Mesenchymal stem cell (in vitro differentiated cells and primary cell): ENCODE measurements at regions not wholly inside any gene's neighbourhood (a gene's known extent, or its start where the extent isn't known, plus 50 kb on each side); places are given as distances from the start of the nearest gene placed in this dataset.

Source experiments
- DNase-seq: peaks from one replicate; pipeline ENCODE4 v3.0.0-alpha.2; 2013
- H2AFZ ChIP-seq: one replicate; pipeline ENCODE4 v1.6.1; 2013; ENCODE audit warnings: low read depth, mild to moderate bottlenecking, control low read depth, inconsistent platforms, low read length, moderate library complexity
- H2AK5ac ChIP-seq: 2 replicates; pipeline ENCODE4 v1.6.1; 2013; ENCODE audit warnings: low read length, moderate library complexity, mild to moderate bottlenecking, inconsistent platforms; ENCODE audit not compliant: severe bottlenecking
- H2BK120ac ChIP-seq: one replicate; pipeline ENCODE4 v1.6.1; 2013; ENCODE audit warnings: low read depth, mild to moderate bottlenecking, inconsistent platforms, low read length, moderate library complexity
- H2BK12ac ChIP-seq, 2 experiments: one replicate each; pipeline ENCODE4 v1.6.1; 2013; ENCODE audit warnings: inconsistent platforms in 2 of 2, low read length in 2 of 2, mild to moderate bottlenecking in 2 of 2, moderate library complexity in 2 of 2, control low read depth in 1 of 2
- H2BK15ac ChIP-seq: one replicate; pipeline ENCODE4 v1.6.1; 2013; ENCODE audit warnings: mild to moderate bottlenecking, low read depth, inconsistent platforms; ENCODE audit not compliant: poor library complexity, severe bottlenecking
- H2BK5ac ChIP-seq: 2 replicates; pipeline ENCODE4 v1.6.1; 2013; ENCODE audit warnings: low read depth, mild to moderate bottlenecking, low read length, control low read depth, inconsistent platforms; ENCODE audit not compliant: poor library complexity, severe bottlenecking
- H3K14ac ChIP-seq, 2 experiments: one replicate each; pipeline ENCODE4 v1.6.1; 2013; ENCODE audit warnings: inconsistent platforms in 2 of 2, low read length in 2 of 2, control low read depth in 1 of 2, mild to moderate bottlenecking in 1 of 2, moderate library complexity in 1 of 2
- H3K18ac ChIP-seq, 2 experiments: one replicate each; pipeline ENCODE4 v1.6.1; 2013; ENCODE audit warnings: inconsistent platforms in 2 of 2, low read length in 2 of 2, control low read depth in 1 of 2, low read depth in 1 of 2, mild to moderate bottlenecking in 1 of 2
- H3K23ac ChIP-seq, 2 experiments: one replicate each; pipeline ENCODE4 v1.6.1; 2013; ENCODE audit warnings: inconsistent platforms in 2 of 2, low read length in 2 of 2, mild to moderate bottlenecking in 2 of 2, moderate library complexity in 2 of 2, control low read depth in 1 of 2
- H3K27ac ChIP-seq: 2 replicates; pipeline ENCODE4 v1.5.1; 2013; ENCODE audit warnings: mild to moderate bottlenecking, moderate library complexity, low read length, control low read depth, inconsistent platforms; ENCODE audit not compliant: poor library complexity, severe bottlenecking
- H3K27me3 ChIP-seq, 2 experiments: 2 replicates each; pipeline versions ENCODE4 v1.6.1 to v1.7.0; 2013; ENCODE audit warnings: low read length in 2 of 2, mild to moderate bottlenecking in 2 of 2, moderate library complexity in 2 of 2, control low read depth in 1 of 2, inconsistent platforms in 1 of 2; ENCODE audit not compliant: control insufficient read depth in 1 of 2, insufficient read depth in 1 of 2
- H3K36me3 ChIP-seq, 2 experiments: 2 replicates each; pipeline versions ENCODE4 v1.6.1 to v1.7.0; 2013; ENCODE audit warnings: low read length in 2 of 2, control low read depth in 1 of 2, inconsistent platforms in 1 of 2, low read depth in 1 of 2, mild to moderate bottlenecking in 1 of 2; ENCODE audit not compliant: insufficient read depth in 2 of 2, control insufficient read depth in 1 of 2
- H3K4ac ChIP-seq, 2 experiments: one replicate each; pipeline ENCODE4 v1.6.1; 2013; ENCODE audit warnings: inconsistent platforms in 2 of 2, low read length in 2 of 2, mild to moderate bottlenecking in 2 of 2, moderate library complexity in 2 of 2, control low read depth in 1 of 2, low read depth in 1 of 2
- H3K4me1 ChIP-seq: 2 replicates; pipeline ENCODE4 v1.6.1; 2013; ENCODE audit warnings: low read depth, low read length, control low read depth; ENCODE audit not compliant: control insufficient read depth, insufficient read depth
- H3K4me2 ChIP-seq: 2 replicates; pipeline ENCODE4 v1.6.1; 2013; ENCODE audit warnings: low read length, mild to moderate bottlenecking, inconsistent platforms; ENCODE audit not compliant: poor library complexity, severe bottlenecking
- H3K4me3 ChIP-seq, 2 experiments: 2 replicates each; pipeline versions ENCODE4 v1.5.1 to v1.7.0; 2013; ENCODE audit warnings: low read length in 2 of 2, mild to moderate bottlenecking in 2 of 2, control low read depth in 1 of 2, low read depth in 1 of 2; ENCODE audit not compliant: insufficient read depth in 1 of 2
- H3K79me1 ChIP-seq: replicated peaks from 2 replicates; pipeline ENCODE4 v1.6.1; 2013; ENCODE audit warnings: mild to moderate bottlenecking, control low read depth, low read length, inconsistent platforms; ENCODE audit not compliant: poor library complexity, severe bottlenecking
- H3K9ac ChIP-seq: 2 replicates; pipeline ENCODE4 v1.7.0; 2013; ENCODE audit warnings: mild to moderate bottlenecking, low read length, moderate library complexity
- H3K9me3 ChIP-seq: 2 replicates; pipeline ENCODE4 v1.7.0; 2013; ENCODE audit warnings: mild to moderate bottlenecking, low read length; ENCODE audit not compliant: control insufficient read depth
- H4K8ac ChIP-seq: one replicate; pipeline ENCODE4 v1.6.1; 2013; ENCODE audit warnings: inconsistent platforms, mild to moderate bottlenecking, low read length, moderate library complexity
- H4K91ac ChIP-seq: one replicate; pipeline ENCODE4 v1.6.1; 2013; ENCODE audit warnings: mild to moderate bottlenecking, low read length, inconsistent platforms
- whole genome bisulfite sequencing: methylation state at CpG from one replicate; pipeline ENCODE4 v1.1.7; 2013; ENCODE audit warnings: mixed read lengths; 5-methylcytosine and 5-hydroxymethylcytosine counted together

DNA sequence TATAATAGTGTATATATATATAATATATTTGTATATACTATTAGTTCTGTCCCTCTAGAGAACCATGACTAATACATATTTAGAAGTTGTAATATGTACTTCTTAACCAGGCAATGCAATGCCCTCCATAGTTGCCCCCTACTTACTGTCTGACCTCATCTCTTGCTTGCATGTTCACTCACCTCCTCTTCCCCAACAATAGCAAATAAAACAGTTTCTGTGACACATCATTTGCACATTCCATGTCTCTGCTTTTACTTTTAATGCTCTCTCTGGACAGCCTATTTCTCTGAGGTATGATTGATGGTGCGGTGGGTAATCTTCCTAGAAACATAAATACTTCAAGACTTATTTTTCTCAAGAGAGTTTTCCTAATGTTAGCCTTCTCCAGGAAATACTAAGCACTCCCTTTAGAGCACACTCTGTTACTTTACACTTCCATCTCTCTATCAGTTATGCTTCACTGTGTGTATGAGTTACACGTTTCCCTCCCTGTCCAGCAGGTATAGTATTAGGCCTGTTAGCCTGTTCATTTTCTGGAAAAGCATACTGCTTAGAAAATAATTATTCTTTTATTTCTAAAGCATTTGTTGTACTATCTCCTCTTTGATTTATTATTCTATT is 295.6 kb upstream of the LRATD1 start:
- H3K79me1 ChIP-seq, result no peaks in the 10 kb centered on the region
- WGBS, result 71% methylated on average over 1 of the region's 2 CpGs

DNA sequence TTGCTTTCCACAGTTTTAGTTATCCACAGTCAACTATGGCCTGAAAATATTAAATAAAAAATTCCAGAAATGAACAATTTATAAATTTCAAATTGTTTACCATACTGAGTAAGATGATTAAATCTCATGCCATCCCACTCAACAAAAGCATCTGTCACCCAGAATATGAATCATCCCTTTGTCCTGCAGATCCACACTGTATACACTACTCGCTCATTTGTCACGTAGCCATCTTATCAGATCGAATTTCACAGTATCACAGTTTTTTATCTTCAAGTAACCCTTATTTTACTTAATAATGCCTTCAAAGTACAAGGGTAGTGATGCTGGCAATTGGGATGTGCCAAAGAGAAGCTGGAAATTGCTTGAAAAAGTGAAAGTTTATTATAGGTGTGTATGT is 291.8 kb upstream of the LRATD1 start:
- Histone ChIP-seq H3K23ac (no peak overlapping the region), H3K4me1 (no peaks in the 10 kb centered on the region), H3K9me3 (no peaks in the 10 kb centered on the region), H2AK5ac (no peak overlapping the region), H3K79me1 (no peaks in the 10 kb centered on the region), H3K9ac (no peak overlapping the region), H2BK5ac (no peak overlapping the region), H3K36me3 (no peaks in the 10 kb centered on the region), H4K8ac (no peak overlapping the region), H3K14ac (no peak overlapping the region), H2BK120ac (no peak overlapping the region), H3K27ac (no peak overlapping the region), H3K18ac (no peak overlapping the region), H2BK15ac (no peak overlapping the region), H3K27me3 (no peaks in the 10 kb centered on the region), H2BK12ac (no peak overlapping the region), H3K4ac (no peak overlapping the region), H2AFZ (no peak overlapping the region), H3K4me3 (no peak overlapping the region), H4K91ac (no peak overlapping the region), H3K4me2 (no peak overlapping the region)
- WGBS, result 64% methylated on average over 2 of the region's 3 CpGs
- no peak for DNase-seq

More for the DNA sequence above, 295.6 kb upstream of the LRATD1 start:
- Histone ChIP-seq H3K27me3 (no peaks in the 10 kb centered on the region), H3K9me3 (no peaks in the 10 kb centered on the region), H3K4me2 (no peak overlapping the region), H2BK120ac (no peak overlapping the region), H3K27ac (no peak overlapping the region), H4K91ac (no peak overlapping the region), H3K9ac (no peak overlapping the region), H2AK5ac (no peak overlapping the region), H3K4me1 (no peaks in the 10 kb centered on the region), H3K4me3 (no peak overlapping the region), H3K18ac (no peak overlapping the region), H2BK12ac (no peak overlapping the region), H2AFZ (no peak overlapping the region), H3K36me3 (no peaks in the 10 kb centered on the region), H2BK5ac (no peak overlapping the region), H3K23ac (no peak overlapping the region), H2BK15ac (no peak overlapping the region), H4K8ac (no peak overlapping the region), H3K4ac (no peak overlapping the region), H3K14ac (no peak overlapping the region)
- no peak for DNase-seq

DNA sequence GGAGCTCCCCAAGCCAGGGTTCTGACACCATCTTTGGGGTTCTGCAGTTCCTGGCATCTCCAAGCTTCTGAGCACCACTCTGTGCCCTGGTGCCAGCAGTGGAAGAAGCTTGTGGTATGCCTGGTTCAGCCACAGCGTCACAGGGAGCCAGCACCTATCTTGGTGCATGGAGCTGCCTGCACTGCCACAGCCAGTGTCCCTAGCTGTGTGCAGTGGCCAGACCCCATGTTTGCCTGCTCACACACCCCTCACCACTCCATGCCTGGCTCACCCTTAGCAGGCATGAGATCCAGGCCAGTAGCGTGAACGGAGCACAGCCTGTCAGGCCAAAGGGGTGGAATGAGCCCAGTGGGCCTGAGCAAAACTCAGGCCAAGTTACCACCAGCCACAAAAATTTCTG is 290.2 kb upstream of the LRATD1 start:
- Histone ChIP-seq H2AK5ac (no peak overlapping the region), H2BK120ac (no peak overlapping the region), H2AFZ (no peak overlapping the region), H3K23ac (no peak overlapping the region), H3K4ac (no peak overlapping the region), H3K36me3 (no peaks in the 10 kb centered on the region), H3K27ac (no peak overlapping the region), H4K91ac (no peak overlapping the region), H3K18ac (no peak overlapping the region), H3K9me3 (no peaks in the 10 kb centered on the region), H3K4me3 (no peak overlapping the region), H3K9ac (no peak overlapping the region), H3K79me1 (no peaks in the 10 kb centered on the region), H2BK5ac (no peak overlapping the region), H3K4me2 (no peak overlapping the region), H2BK15ac (no peak overlapping the region), H3K4me1 (no peaks in the 10 kb centered on the region), H2BK12ac (no peak overlapping the region), H3K14ac (no peak overlapping the region), H3K27me3 (no peaks in the 10 kb centered on the region), H4K8ac (no peak overlapping the region)
- WGBS, result 82% methylated on average over 3 of the region's 3 CpGs
- DNase-seq, result no peak

DNA sequence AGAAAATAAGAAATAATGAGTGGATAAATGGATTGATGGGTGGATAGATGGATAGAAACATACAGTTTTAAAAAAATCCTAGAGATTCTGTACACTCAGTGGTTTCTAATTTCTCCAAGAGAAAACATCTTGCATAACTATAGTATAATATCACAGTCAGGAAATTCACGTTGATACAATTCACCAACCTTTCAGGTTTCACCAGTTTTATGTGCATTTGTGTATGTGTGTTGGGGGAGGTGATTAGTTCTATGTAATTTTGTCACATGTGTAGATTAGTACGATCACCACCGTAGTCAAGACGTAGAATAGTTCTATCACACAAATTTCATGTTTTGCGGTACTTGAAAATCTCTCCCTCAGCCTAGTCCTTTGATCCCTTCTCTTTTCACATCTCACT is 288.2 kb upstream of the LRATD1 start:
- H2BK15ac ChIP-seq, result no peak overlapping the region
- H3K27ac ChIP-seq, result no peak overlapping the region
- no peak overlapping the region for H2BK120ac ChIP-seq
- no peak overlapping the region for H3K14ac ChIP-seq
- no peak overlapping the region for H2AK5ac ChIP-seq
- no peaks in the 10 kb centered on the region for H3K36me3 ChIP-seq
- no peak overlapping the region for H4K91ac ChIP-seq
- H3K9me3 ChIP-seq, result no peaks in the 10 kb centered on the region
- H4K8ac ChIP-seq, result no peak overlapping the region
- H3K79me1 ChIP-seq, result no peaks in the 10 kb centered on the region
- H3K27me3 ChIP-seq, result no peaks in the 10 kb centered on the region
- no peak overlapping the region for H3K4me3 ChIP-seq
- no peaks in the 10 kb centered on the region for H3K4me1 ChIP-seq
- H2BK5ac ChIP-seq, result no peak overlapping the region
- H3K9ac ChIP-seq, result no peak overlapping the region
- H3K4ac ChIP-seq, result no peak overlapping the region
- DNase-seq, result no peak
- H3K4me2 ChIP-seq, result no peak overlapping the region
- 96% methylated on average over 4 of the region's 5 CpGs for WGBS
- H3K18ac ChIP-seq, result no peak overlapping the region
- no peak overlapping the region for H2BK12ac ChIP-seq
- no peak overlapping the region for H2AFZ ChIP-seq
- H3K23ac ChIP-seq, result no peak overlapping the region
